Astrocyte (in vitro differentiated cells and primary cell): ENCODE measurements at regions not wholly inside any gene's neighbourhood (a gene's known extent, or its start where the extent isn't known, plus 50 kb on each side); places are given as distances from the start of the nearest gene placed in this dataset.

Experiments used
- EZH2 ChIP-seq: IDR thresholded peaks from 2 replicates; pipeline ENCODE4 v1.6.1; 2012; ENCODE audit warnings: mild to moderate bottlenecking, low read length, inconsistent platforms; ENCODE audit not compliant: insufficient read depth
- TF ChIP-seq, protein P1 (sequence below): IDR thresholded peaks from 2 replicates; pipeline ENCODE4 v1.5.1; 2011; ENCODE audit warnings: low read depth, mild to moderate bottlenecking, inconsistent platforms, low read length, moderate library complexity; ENCODE audit not compliant: insufficient read depth

GRCh38 chr7:128148676-128149075 lies 92.4 kb upstream of the LEP start:
- TF ChIP-seq EZH2: no peak
- TF ChIP-seq, protein P1, sequence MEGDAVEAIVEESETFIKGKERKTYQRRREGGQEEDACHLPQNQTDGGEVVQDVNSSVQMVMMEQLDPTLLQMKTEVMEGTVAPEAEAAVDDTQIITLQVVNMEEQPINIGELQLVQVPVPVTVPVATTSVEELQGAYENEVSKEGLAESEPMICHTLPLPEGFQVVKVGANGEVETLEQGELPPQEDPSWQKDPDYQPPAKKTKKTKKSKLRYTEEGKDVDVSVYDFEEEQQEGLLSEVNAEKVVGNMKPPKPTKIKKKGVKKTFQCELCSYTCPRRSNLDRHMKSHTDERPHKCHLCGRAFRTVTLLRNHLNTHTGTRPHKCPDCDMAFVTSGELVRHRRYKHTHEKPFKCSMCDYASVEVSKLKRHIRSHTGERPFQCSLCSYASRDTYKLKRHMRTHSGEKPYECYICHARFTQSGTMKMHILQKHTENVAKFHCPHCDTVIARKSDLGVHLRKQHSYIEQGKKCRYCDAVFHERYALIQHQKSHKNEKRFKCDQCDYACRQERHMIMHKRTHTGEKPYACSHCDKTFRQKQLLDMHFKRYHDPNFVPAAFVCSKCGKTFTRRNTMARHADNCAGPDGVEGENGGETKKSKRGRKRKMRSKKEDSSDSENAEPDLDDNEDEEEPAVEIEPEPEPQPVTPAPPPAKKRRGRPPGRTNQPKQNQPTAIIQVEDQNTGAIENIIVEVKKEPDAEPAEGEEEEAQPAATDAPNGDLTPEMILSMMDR: no peak
